Endothelial cell of umbilical vein (primary cell): ENCODE measurements at regions not wholly inside any gene's neighbourhood (a gene's known extent, or its start where the extent isn't known, plus 50 kb on each side); places are given as distances from the start of the nearest gene placed in this dataset.

Source experiments
- BruUV-seq: library from RNA; stranded (reverse); fragments of 400-500 nt; replicated peaks from 2 replicates; lab custom pipeline; 2021; lab: Mats Ljungman, UMichigan
- CTCF ChIA-PET: fragments of 300-600, 350-600 bp; sonication (Branson Sonifier 250); formaldehyde crosslinking; loops from one replicate; lab custom pipeline; 2021; ENCODE audit warnings: antibody characterized with exemption, inconsistent platforms; lab: Charles Lee
- POLR2A ChIA-PET: fragments of 300-600, 350-600 bp; sonication (Branson Sonifier 250); formaldehyde crosslinking; loops from one replicate; lab custom pipeline; 2021; ENCODE audit warnings: antibody characterized with exemption, inconsistent platforms; lab: Charles Lee
- DNase-seq: peaks from one replicate; pipeline ENCODE4 v3.0.0-alpha.2; 2011; ENCODE audit warnings: low read depth, low spot score
- FAIRE-seq: peaks from 2 replicates; lab custom pipeline; 2011; peaks lifted over from hg19 to GRCh38; lab: Jason Lieb, UNC
- H2AFZ ChIP-seq: 2 replicates; pipeline ENCODE4 v1.6.0; 2012; ENCODE audit warnings: low read depth, low read length, control low read depth, inconsistent platforms
- H3K27ac ChIP-seq: 2 replicates; pipeline ENCODE4 v1.5.1; 2011; ENCODE audit warnings: low read depth, mild to moderate bottlenecking, control low read depth, low read length, moderate library complexity; ENCODE audit not compliant: insufficient read depth
- H3K27me3 ChIP-seq, 2 experiments: 2 replicates each; pipeline versions ENCODE4 v1.6.0 to v1.6.1; 2011; ENCODE audit warnings: low read length in 2 of 2, mixed read lengths in 1 of 2; ENCODE audit not compliant: control insufficient read depth in 2 of 2, insufficient read depth in 2 of 2
- H3K36me3 ChIP-seq, 2 experiments: 2 replicates in 1 of 2; 3 replicates in 1 of 2; pipeline ENCODE4 v1.5.1; 2011; ENCODE audit warnings: low read length in 2 of 2, mild to moderate bottlenecking in 1 of 2, moderate library complexity in 1 of 2; ENCODE audit not compliant: control insufficient read depth in 2 of 2, insufficient read depth in 2 of 2; ENCODE audit errors: extremely low read depth in 1 of 2
- H3K4me1 ChIP-seq: 3 replicates; pipeline ENCODE4 v1.5.1; 2011; ENCODE audit warnings: mild to moderate bottlenecking, low read length; ENCODE audit not compliant: control insufficient read depth, insufficient read depth; ENCODE audit errors: extremely low read depth
- H3K4me2 ChIP-seq: 2 replicates; pipeline ENCODE4 v1.6.1; 2011; ENCODE audit warnings: low read length, control low read depth, mixed read lengths; ENCODE audit not compliant: insufficient read depth
- H3K4me3 ChIP-seq, 3 experiments: fragments of 200-600 bp in 1 of 3; sonication (generic), shearing (Covaris generic) in 1 of 3; replicated peaks in 1 of 3; 2 replicates each; pipeline ENCODE4 v1.5.1; 2011 to 2016; ENCODE audit warnings: control low read depth in 3 of 3, low read length in 3 of 3, mild to moderate bottlenecking in 2 of 3, inconsistent platforms in 1 of 3, low read depth in 1 of 3, moderate library complexity in 1 of 3; ENCODE audit not compliant: insufficient read depth in 1 of 3
- H3K79me2 ChIP-seq: 2 replicates; pipeline ENCODE4 v1.6.0; 2012; ENCODE audit warnings: low read length, inconsistent platforms; ENCODE audit not compliant: control insufficient read depth, insufficient read depth
- H3K9ac ChIP-seq: replicated peaks from 2 replicates; pipeline ENCODE3; 2011; ENCODE audit warnings: low read length, control low read depth; ENCODE audit not compliant: insufficient read depth; ENCODE audit errors: extremely low read depth
- H3K9me1 ChIP-seq: replicated peaks from 3 replicates; pipeline ENCODE4 v1.6.0; 2011; ENCODE audit warnings: mild to moderate bottlenecking, low read length; ENCODE audit not compliant: control insufficient read depth, insufficient read depth; ENCODE audit errors: extremely low read depth
- H3K9me3 ChIP-seq: replicated peaks from 2 replicates; pipeline ENCODE4 v1.5.1; 2012; ENCODE audit warnings: low read length, inconsistent platforms; ENCODE audit not compliant: control insufficient read depth, insufficient read depth
- H4K20me1 ChIP-seq: replicated peaks from 2 replicates; pipeline ENCODE3; 2011; ENCODE audit warnings: mild to moderate bottlenecking, low read length; ENCODE audit not compliant: control insufficient read depth, insufficient read depth; ENCODE audit errors: extremely low read depth
- CTCF ChIP-seq, 2 donors: IDR thresholded peaks; 1 replicate in 1 of 2; 2 replicates in 1 of 2; pipeline ENCODE4 v1.5.1; 2011; ENCODE audit warnings: low read length in 2 of 2, mild to moderate bottlenecking in 2 of 2, moderate library complexity in 2 of 2, control low read depth in 1 of 2, inconsistent platforms in 1 of 2, low read depth in 1 of 2; ENCODE audit not compliant: insufficient read depth in 1 of 2; ENCODE audit errors: extremely low read depth in 1 of 2
- EZH2 ChIP-seq: IDR thresholded peaks from 2 replicates; pipeline ENCODE4 v1.6.1; 2012; ENCODE audit warnings: borderline replicate concordance, low read depth, mild to moderate bottlenecking, moderate library complexity, low read length, inconsistent platforms; ENCODE audit not compliant: severe bottlenecking
- FOS ChIP-seq: IDR thresholded peaks from 2 replicates; pipeline ENCODE4 v1.6.1; 2011; ENCODE audit warnings: mild to moderate bottlenecking, low read length, moderate library complexity, borderline replicate concordance; ENCODE audit not compliant: insufficient read depth
- GATA2 ChIP-seq: IDR thresholded peaks from 2 replicates; pipeline ENCODE4 v1.7.0; 2011; ENCODE audit warnings: low read depth, mild to moderate bottlenecking, moderate library complexity, mixed read lengths, low read length; ENCODE audit not compliant: insufficient read length, insufficient read depth
- JUN ChIP-seq: IDR thresholded peaks from 2 replicates; pipeline ENCODE4 v1.6.1; 2011; ENCODE audit warnings: borderline replicate concordance, low read depth; ENCODE audit not compliant: insufficient read length, insufficient read depth
- MYC ChIP-seq: IDR thresholded peaks from one replicate; pipeline ENCODE4 v1.6.1; 2011; ENCODE audit warnings: mild to moderate bottlenecking, low read depth, low read length
- POLR2A ChIP-seq: IDR thresholded peaks from 2 replicates; pipeline ENCODE4 v1.6.1; 2012; ENCODE audit warnings: low read depth, mild to moderate bottlenecking, control low read depth, low read length
- POLR2AphosphoS5 ChIP-seq: IDR thresholded peaks from 2 replicates; pipeline ENCODE4 v1.6.1; 2012; ENCODE audit warnings: low read depth, mild to moderate bottlenecking, control low read depth, low read length, moderate library complexity; ENCODE audit not compliant: insufficient read depth
- dilution Hi-C: fragments of 300-500 bp; cut with MboI; formaldehyde crosslinking; loops from one replicate; pipeline ENCODE4 v1.15.0; 2019; ENCODE audit warnings: low sequenced_read_pairs; ENCODE audit not compliant: extremely low pct_ligation_motif_present
- intact Hi-C: fragments of 100-400 bp; cut with micrococcal nuclease; formaldehyde crosslinking; loops from one replicate; pipeline ENCODE4 v1.10.0; 2022
- TF ChIP-seq, protein P1 (sequence below): IDR thresholded peaks from 2 replicates; pipeline ENCODE4 v1.6.1; 2011; ENCODE audit not compliant: insufficient read depth, insufficient read length

- no peak for TF ChIP-seq JUN
- TF ChIP-seq CTCF (IDR thresholded peaks at IDR 0.05; ENCODE audit: extremely low read depth in 1 of 2, insufficient read depth in 1 of 2, low read depth in 1 of 2, low read length in 2 of 2), result no peak
- no peak for TF ChIP-seq POLR2A
- no peak for TF ChIP-seq EZH2
- no peak for TF ChIP-seq GATA2
- CTCF ChIA-PET, result no interaction called here
Observed at GRCh38 chr16:76906552-76906951, 284.4 kb upstream of the MON1B start.

DNA sequence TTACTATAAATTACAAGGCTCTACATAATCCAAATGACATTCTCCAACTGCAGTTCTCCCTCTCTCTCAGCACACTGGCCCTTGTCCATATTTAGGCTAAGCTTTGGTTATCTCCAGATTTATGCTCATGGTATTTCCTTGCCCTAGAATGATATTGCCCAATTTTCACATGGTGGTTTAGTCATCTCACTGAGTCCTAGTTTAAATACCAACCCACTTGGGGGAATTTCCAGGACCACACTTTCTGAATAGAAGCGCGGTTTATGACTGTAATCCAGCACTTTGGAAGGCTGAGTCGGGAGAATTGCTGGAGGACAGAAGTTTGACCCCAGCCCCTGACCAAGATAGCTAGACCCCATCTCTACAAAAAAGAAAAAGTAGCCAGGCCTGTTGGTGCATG is 280.1 kb upstream of the MON1B start:
- ChIA-PET CTCF (interaction anchor here (1.5 kb wide), 1 partner anchor 11 kb away, joined by 3 read pairs; no protein-coding TSS in a partner anchor), POLR2A (no interaction called here)
- H2AFZ ChIP-seq, result no peak overlapping the region
- no peaks in the 10 kb centered on the region for H3K4me1 ChIP-seq
- BruUV-seq, result no TSS peak
- no peaks in the 10 kb centered on the region for H3K36me3 ChIP-seq
- no peaks in the 10 kb centered on the region for H3K9me1 ChIP-seq
- FAIRE-seq (no peak), DNase-seq (no peak)
- H3K9ac ChIP-seq, result no peak overlapping the region
- H3K4me3 ChIP-seq, result no peak overlapping the region
- H4K20me1 ChIP-seq, result no peaks in the 10 kb centered on the region
- intact Hi-C loops (no loop called here), dilution Hi-C loops (no loop called here)
- no peaks in the 10 kb centered on the region for H3K79me2 ChIP-seq
- H3K9me3 ChIP-seq, result no peaks in the 10 kb centered on the region
- no peaks in the 10 kb centered on the region for H3K27me3 ChIP-seq
- H3K4me2 ChIP-seq, result no peak overlapping the region
- TF ChIP-seq POLR2A (no peak), EZH2 (no peak), CTCF (IDR thresholded peaks at IDR 0.05; ENCODE audit: extremely low read depth in 1 of 2, insufficient read depth in 1 of 2, low read depth in 1 of 2, low read length in 2 of 2) (no peak), POLR2AphosphoS5 (no peak), MYC (no peak), JUN (no peak), FOS (no peak), GATA2 (no peak)
- TF ChIP-seq, protein P1, sequence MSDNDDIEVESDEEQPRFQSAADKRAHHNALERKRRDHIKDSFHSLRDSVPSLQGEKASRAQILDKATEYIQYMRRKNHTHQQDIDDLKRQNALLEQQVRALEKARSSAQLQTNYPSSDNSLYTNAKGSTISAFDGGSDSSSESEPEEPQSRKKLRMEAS, result no peak
- no peak overlapping the region for H3K27ac ChIP-seq

More at GRCh38 chr16:76906552-76906951, 284.4 kb upstream of the MON1B start:
- no TSS peak for BruUV-seq
- H3K36me3 ChIP-seq, result no peaks in the 10 kb centered on the region
- POLR2A ChIA-PET, result no interaction called here
- H3K9me1 ChIP-seq, result no peaks in the 10 kb centered on the region
- no peaks in the 10 kb centered on the region for H3K9me3 ChIP-seq
- H2AFZ ChIP-seq, result no peak overlapping the region
- intact Hi-C loops (no loop called here), dilution Hi-C loops (no loop called here)
- no peaks in the 10 kb centered on the region for H3K27me3 ChIP-seq
- FAIRE-seq (no peak), DNase-seq (no peak)
- H3K4me1 ChIP-seq, result no peaks in the 10 kb centered on the region
- H3K79me2 ChIP-seq, result no peaks in the 10 kb centered on the region
- no peaks in the 10 kb centered on the region for H4K20me1 ChIP-seq
- no peak overlapping the region for H3K27ac ChIP-seq
- no peak overlapping the region for H3K4me3 ChIP-seq
- no peak overlapping the region for H3K4me2 ChIP-seq
- H3K9ac ChIP-seq, result no peak overlapping the region
